ENCODE measurements at regions not wholly inside any gene's neighbourhood (a gene's known extent, or its start where the extent isn't known, plus 50 kb on each side); places are given as distances from the start of the nearest gene placed in this dataset.

DNA sequence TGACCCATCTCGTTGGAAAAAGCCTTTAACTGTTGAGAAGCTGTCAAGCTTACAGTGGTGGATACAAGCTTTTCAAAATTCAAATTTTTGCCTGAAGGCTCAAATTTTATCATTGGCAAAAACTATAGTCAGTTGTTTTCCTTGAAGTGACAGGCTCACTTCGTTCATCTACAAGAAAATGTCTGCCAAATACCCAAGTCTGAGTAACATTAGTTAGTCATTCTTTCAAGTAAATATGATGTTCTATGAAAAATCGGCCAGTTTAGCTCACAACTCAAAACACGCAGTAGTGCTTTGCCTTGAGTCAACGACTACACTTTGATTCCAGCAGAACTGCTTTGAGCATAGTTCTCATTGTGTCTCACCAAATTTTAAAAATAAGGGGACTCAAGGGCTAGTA, 170.3 kb upstream of the MAMLD1 start:
- TF ChIP-seq, protein P1, sequence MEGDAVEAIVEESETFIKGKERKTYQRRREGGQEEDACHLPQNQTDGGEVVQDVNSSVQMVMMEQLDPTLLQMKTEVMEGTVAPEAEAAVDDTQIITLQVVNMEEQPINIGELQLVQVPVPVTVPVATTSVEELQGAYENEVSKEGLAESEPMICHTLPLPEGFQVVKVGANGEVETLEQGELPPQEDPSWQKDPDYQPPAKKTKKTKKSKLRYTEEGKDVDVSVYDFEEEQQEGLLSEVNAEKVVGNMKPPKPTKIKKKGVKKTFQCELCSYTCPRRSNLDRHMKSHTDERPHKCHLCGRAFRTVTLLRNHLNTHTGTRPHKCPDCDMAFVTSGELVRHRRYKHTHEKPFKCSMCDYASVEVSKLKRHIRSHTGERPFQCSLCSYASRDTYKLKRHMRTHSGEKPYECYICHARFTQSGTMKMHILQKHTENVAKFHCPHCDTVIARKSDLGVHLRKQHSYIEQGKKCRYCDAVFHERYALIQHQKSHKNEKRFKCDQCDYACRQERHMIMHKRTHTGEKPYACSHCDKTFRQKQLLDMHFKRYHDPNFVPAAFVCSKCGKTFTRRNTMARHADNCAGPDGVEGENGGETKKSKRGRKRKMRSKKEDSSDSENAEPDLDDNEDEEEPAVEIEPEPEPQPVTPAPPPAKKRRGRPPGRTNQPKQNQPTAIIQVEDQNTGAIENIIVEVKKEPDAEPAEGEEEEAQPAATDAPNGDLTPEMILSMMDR (IDR thresholded peaks at IDR 0.05): no peak
- TF ChIP-seq POLR2A (IDR thresholded peaks at IDR 0.05): no peak
